NK-92 treated with Interleukin-12 subunit alpha and Interleukin-12 subunit beta, amount 100 ng/mL, for 24 hours (cell line): ENCODE measurements at regions not wholly inside any gene's neighbourhood (a gene's known extent, or its start where the extent isn't known, plus 50 kb on each side); places are given as distances from the start of the nearest gene placed in this dataset.
"Not testable (repeated sequence)": the region's sequence is repeated elsewhere in the genome, so short reads cannot be mapped to it uniquely, and the experiment has no call there.

ENCODE experiments used
- DNase-seq: peaks from one replicate; lab custom pipeline; 2025; lab: John Stamatoyannopoulos, UW

DNA sequence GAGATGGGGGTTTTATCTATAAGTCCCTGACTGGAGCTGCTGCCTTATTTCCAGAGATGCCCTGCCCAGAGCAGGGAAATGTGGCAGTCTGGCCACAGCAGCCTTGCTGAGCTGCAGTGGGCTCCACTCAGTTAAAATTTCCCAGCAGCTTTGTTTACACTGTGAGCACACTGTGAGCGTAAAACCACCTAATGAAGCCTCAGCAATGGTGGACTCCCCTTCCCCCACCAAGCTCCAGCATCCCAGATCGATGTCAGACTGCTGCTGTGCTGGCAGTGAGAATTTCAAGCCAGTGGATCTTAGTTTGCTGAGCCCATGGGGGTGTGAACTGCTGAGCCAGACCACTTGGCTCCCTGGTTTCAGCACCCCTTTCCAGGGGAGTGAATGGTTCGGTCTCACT, 208.7 kb upstream of the RAI14 start:
- no peak for DNase-seq

DNA sequence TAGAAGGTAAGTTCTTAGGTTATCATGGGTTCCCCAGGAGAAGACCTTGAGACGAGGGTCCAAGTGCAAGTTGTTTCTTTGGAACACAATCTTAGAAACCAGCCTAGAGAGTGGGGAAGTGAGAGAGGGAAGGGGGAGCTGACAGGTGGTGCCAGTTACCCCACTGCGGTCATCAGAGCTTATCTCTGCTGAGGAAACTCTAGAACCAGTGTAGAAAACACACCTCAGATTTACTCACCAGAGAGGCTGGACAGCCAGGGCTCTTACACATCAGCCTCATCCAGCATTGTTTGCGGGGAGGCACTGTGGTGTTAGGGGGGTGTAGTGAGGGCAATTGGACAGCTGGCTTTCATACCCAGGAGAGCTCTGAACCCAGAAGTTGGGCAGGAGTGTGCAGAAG, 206.5 kb upstream of the RAI14 start:
- DNase-seq = no peak

DNA sequence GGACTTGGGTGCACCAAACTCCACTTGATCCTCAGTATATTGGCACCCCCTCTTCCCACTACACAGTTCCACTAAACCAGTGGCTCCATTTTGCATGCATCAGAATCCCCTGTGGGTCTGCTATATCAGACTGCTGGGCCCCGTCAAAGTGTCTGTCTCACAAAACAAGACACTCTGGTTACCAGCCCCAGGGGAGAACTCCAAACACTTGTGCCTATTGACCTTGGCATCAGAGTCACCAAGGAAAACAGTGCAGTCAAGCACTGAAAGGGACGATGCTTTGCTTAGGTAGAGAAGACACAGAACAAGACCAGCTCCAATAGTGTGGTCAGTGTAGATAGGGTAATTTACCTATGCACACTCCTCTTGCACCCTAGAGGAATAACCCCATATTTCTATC, 205.8 kb upstream of the RAI14 start:
- DNase-seq = no peak

GRCh38 chr5:34452170-34452828, 203.8 kb upstream of the RAI14 start:
- no peak for DNase-seq

DNA sequence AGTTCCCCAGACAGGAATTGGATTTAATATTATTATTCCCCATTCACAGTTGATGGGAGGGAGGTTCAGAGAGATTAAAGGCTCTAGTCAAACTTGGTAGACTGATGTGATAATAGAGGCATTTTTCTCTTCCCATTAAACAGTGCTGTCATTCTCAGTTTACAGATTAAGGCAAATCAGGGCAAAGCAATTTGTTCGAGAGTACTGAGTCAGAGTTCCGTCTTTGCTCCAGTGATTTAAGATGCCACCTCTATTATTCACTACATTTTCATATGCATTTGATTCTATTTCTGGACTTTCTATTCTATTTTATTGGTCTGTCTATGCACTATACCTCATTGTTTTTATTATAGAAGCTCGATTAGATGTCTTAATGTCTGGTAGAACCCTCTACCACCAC, 201.0 kb upstream of the RAI14 start:
- no peak for DNase-seq

DNA sequence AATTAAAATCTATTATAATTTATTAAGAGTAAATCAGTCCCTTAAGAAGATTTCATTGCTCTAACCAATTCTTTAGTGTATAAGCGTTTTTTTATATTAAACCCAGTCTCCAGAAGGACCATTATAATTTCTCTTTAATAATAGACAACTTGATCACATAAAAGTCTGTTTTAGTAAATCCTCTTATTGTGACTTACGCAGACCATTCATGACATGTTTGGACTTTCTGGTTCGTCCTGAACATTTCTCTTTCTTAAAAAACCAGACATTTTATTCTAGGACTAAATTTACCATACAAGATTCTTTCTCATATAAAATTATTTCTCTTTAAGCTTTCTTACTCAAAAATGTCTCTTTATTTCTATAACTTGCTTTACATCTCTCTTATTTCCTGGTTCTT, 196.2 kb upstream of the RAI14 start:
- DNase-seq = no peak

DNA sequence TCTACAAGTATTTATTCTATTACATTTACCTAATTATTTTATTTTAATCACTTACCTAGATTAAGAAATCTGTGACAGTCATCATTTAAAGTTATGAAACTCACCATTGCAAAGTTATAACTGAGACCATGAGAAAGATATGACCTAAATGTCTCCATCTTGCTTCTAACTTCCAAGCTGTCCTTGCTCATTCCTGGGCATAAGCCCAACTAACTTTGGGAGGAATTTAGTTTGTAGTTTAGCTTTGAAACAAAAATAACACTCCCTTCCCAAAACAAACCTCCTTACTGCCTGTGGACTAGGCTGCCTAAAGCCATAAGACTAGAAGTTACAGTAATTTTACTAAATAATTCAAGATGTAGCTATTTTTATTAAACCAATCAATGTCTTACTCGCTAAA, 195.6 kb upstream of the RAI14 start:
- DNase-seq = no peak

GRCh38 chr5:34464829-34465228, 191.3 kb upstream of the RAI14 start:
- no peak for DNase-seq

GRCh38 chr5:34465301-34465700, 190.8 kb upstream of the RAI14 start:
- DNase-seq = not testable (repeated sequence)

GRCh38 chr5:34466519-34467388, 189.4 kb upstream of the RAI14 start:
- not testable (repeated sequence) for DNase-seq

DNA sequence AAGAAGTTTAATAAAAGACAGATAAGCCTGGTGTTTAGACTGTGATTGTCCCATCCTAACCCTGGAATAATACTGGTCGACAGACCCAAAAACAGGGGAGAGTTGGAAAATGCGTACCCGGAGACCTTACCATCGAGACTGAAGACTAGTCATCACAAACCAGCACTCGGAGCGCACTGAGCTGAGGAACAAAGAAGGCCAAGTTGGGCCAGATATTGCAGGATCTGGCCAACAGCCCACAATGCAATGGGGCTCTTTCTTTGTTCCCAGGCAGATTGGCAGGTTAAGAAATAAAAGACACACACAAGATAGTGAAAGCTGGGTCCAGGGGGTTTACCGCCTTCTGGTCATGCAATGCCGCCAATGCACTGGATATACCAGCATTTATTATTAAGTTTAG, 188.7 kb upstream of the RAI14 start:
- DNase-seq = no peak

DNA sequence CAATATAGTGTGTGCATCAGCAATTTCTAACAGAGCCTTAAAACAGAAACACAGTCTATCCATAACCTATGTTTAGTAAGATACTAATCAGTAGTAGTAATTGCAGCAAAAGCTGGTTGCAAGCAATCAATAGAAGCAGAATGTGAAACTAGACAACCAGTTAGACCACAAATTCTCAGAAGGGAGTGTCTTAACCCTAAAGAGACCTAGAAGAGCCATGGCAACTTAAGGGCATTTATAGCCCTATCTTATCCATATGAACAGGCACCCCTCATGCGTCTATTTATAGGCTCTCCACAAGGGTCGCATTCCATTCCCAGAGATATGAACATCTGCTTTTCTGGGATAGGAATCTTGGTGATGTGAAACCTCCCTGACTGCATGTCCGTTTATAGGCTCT, 188.1 kb upstream of the RAI14 start:
- not testable (repeated sequence) for DNase-seq

DNA sequence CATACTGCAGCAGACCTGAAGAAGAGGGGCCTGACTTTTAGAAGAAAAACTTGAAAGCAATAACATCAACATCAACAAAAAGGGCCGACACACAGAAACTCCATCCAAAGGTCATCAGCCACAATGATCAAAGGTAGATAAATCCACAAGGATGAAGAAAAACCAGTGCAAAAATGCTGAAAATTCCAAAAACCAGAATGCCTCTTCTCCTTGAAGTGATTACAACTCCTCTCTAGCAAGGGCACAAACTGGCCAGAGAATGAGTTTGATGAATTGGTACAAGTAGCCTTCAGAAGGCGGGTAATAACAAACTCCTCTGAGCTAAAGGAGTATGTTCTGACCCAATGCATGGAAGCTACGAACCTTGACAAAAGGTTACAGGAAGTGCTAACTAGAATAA, 186.2 kb upstream of the RAI14 start:
- no peak for DNase-seq

GRCh38 chr5:34474573-34475021, 181.5 kb upstream of the RAI14 start:
- no peak for DNase-seq

- no peak for DNase-seq
Measured at GRCh38 chr5:34475249-34475966, 180.7 kb upstream of the RAI14 start.

- no peak for DNase-seq
Measured at GRCh38 chr5:34476941-34477565, 179.1 kb upstream of the RAI14 start.

GRCh38 chr5:34480810-34481528, 175.2 kb upstream of the RAI14 start:
- no peak for DNase-seq

- no peak for DNase-seq
Measured at GRCh38 chr5:34483442-34484033, 172.6 kb upstream of the RAI14 start.

DNA sequence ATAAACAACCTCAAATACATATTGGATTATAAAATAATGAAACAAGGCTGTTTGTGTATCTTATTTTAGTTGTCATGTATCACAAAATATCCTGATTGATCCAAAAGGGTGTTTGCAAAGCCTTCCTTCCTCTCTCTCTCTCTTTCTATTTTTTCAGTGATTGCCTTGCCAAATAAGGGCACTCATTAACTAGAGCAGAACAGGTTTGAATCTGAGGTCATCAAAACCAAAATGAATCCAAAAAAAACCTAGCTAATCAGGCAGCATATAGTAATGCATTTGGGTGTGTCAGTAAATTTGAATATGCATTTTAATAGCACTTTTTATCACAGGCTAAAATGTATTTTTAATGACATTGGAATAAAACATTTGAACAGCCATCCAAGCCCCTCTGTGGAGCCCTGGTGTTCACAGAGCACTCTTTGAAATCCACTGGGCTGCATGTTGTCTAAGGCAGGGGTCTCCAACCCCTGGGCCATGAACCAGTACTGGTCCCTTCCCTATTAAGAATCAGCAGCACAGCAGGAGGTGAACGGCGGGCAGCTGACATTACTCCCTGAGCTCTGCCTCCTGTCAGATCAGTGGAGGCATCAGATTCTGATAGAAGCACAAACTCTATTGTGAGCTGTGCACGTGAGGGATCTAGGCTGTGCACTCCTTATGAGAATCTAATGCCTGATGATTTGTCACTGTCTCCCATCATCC, 171.8 kb upstream of the RAI14 start:
- no peak for DNase-seq

DNA sequence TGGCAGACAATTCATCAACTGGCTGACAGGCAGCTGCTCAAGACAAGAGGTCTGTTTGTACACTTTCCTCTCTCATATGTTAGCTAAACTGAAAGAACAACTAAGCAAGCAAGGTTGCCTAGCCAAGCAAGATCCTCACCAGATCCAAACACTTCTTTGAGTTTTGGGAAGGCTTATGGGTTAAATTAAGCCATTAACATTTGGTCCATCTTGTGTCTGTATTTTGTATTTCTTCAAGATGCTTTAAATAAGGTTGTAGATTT, 170.4 kb upstream of the RAI14 start:
- no peak for DNase-seq
